ENCODE measurements at regions not wholly inside any gene's neighbourhood (a gene's known extent, or its start where the extent isn't known, plus 50 kb on each side); places are given as distances from the start of the nearest gene placed in this dataset.

- no peak for TF ChIP-seq CTCF (IDR thresholded peaks at IDR 0.05; ENCODE audit: extremely low read depth, insufficient read depth, missing control alignments)
- DNase-seq (ENCODE audit: low spot score) = no peak
- in situ Hi-C loops (cut with MboI; ENCODE audit: low pct_unique_long_range_greater_than_20kb, low sequenced_read_pairs, unreplicated experiment) = no loop called here
These were observed 268.2 kb upstream of the FOXD3 start for GRCh38 chr1:63054184-63054583.

DNA sequence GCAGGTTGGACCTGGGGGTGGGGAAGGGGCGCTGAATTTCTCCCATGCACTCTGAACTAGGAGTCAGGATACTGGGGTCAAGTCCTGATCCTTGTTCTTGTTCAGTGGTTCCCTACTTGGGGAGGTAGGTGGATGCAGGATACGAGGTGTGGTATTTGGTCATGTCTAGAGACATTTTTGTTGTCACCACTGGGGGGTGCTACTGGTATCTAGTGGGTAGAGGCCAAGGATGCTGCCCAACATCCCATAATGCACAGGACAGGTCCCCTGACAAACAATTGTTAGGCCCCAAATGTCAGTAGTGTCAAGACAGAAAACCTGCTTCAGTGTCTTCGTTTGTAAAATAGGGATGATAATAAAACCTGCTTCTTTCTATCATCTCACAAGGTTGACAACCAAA, 259.0 kb upstream of the FOXD3 start:
- in situ Hi-C loops (cut with MboI; ENCODE audit: low pct_unique_long_range_greater_than_20kb, low sequenced_read_pairs, unreplicated experiment) = no loop called here
- peak; percentile 35 for TF ChIP-seq CTCF (IDR thresholded peaks at IDR 0.05; ENCODE audit: extremely low read depth, insufficient read depth, missing control alignments)

DNA sequence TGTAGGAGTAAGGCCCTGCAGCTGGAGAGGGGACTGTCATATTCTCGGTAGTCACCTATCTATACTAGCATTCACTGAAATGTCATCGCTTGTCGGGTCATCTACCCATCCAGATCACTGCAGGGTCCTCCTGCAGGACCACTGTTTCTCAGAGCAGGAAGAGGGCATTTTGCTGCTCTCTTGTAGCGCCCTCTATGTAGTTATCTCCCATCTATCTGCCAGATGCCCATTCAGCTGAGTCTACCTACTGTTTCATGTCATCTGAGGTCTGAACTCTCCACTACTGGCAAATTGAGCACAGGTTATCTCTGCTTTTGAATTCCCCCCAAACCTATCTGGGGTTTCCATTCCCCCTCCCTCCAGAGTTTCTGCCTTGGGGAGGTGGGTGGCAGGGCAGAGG, 258.2 kb upstream of the FOXD3 start:
- TF ChIP-seq CTCF (IDR thresholded peaks at IDR 0.05; ENCODE audit: extremely low read depth, insufficient read depth, missing control alignments) = no peak
- DNase-seq (ENCODE audit: low spot score) = no peak
- in situ Hi-C loops (cut with MboI; ENCODE audit: low pct_unique_long_range_greater_than_20kb, low sequenced_read_pairs, unreplicated experiment) = no loop called here

More for the DNA sequence above, 259.0 kb upstream of the FOXD3 start:
- DNase-seq (ENCODE audit: low spot score) = no peak

DNA sequence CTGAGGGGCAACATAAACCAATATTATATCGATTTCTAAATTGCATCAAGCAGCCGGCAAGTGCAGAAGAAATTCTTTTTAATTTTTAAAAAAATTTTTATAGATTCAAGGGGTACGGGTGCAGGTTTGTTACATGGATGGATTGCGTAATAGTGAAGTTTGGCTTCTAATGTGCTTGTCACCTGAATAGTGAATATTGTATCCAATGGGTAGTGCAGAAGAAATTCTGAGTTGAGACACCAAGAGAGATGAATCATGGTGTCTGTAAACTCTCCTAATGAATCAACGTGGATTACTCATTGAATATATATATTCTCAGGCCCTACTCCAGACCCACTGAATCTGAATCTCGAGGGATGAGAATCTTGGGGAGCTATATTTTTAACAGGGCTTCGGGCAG, 253.7 kb upstream of the FOXD3 start:
- in situ Hi-C loops (cut with MboI; ENCODE audit: low pct_unique_long_range_greater_than_20kb, low sequenced_read_pairs, unreplicated experiment) = no loop called here

DNA sequence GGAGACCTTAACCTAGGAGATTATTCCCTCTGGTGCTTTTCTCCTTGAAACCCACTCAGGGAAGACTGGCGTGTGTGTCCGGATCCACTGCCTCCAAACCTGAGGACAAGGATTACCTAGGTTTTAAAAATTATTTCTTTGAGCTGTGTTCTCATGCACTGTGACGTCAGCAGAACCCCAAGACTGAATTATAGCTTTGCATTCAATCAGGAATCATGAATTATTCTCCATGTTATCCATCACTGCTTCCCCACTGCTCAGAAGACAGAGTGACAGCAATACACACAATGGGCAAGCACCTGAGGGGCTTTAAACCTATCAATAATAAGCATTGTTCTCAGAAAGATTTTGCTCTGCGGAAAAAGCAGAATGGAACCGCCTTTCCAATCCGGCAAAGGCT, 253.2 kb upstream of the FOXD3 start:
- no peak for DNase-seq (ENCODE audit: low spot score)
- TF ChIP-seq CTCF (IDR thresholded peaks at IDR 0.05; ENCODE audit: extremely low read depth, insufficient read depth, missing control alignments) = no peak
- in situ Hi-C loops (cut with MboI; ENCODE audit: low pct_unique_long_range_greater_than_20kb, low sequenced_read_pairs, unreplicated experiment) = no loop called here

More for the DNA sequence above, 253.7 kb upstream of the FOXD3 start:
- no peak for DNase-seq (ENCODE audit: low spot score)
- TF ChIP-seq CTCF (IDR thresholded peaks at IDR 0.05; ENCODE audit: extremely low read depth, insufficient read depth, missing control alignments) = no peak

DNA sequence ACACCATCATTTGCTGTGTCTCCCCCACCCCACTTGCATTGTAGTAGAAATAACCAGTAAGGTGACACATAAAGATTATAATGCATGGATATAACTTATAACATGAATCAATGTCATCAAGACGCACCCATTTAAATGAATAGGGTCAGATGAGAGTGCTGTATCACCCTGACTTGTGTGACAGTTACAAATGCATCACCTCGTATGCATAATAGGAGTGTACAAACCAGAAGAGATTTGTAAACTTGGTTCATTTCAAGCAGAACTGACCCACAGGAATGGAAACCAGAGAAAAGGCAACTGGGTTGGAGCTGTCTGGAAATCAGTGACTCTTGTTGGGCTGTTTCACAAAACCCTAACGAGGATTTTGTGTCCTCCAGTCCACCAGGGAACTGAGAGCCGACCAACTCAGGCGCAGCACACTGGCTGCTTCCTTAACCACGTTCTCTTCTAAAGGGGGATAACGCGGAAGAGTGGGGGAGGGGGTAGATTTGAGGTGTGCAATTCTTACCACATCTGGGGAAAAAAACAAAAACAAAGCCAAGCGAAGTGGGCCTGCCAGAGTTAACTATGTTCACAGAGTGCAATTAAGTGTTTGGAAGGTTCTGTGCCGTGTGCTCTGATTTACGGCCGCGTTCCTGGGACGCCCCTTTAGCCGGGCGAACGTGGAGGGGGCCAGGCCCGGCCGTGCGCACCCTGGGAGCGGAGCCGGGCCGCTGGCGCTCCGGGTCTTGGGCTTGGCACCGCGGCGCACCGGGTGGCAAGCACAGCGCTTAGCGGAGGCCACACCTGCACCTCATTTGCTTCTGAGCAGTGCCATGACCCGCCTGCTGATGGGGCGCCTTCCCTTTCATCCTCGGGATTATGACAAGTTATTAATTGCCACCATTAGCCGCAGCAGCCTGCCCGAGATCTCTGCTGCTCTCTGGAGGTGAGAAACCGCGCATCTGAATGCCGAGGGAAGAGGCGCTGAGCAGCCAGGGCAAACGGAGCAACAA, 248.8 kb upstream of the FOXD3 start:
- peak; percentile 45 for DNase-seq (ENCODE audit: low spot score)
- in situ Hi-C loops (cut with MboI; ENCODE audit: low pct_unique_long_range_greater_than_20kb, low sequenced_read_pairs, unreplicated experiment) = no loop called here
- TF ChIP-seq CTCF (IDR thresholded peaks at IDR 0.05; ENCODE audit: extremely low read depth, insufficient read depth, missing control alignments) = no peak

All from GM13977 (cell line).